GM21619 (cell line): ENCODE measurements at regions not wholly inside any gene's neighbourhood (a gene's known extent, or its start where the extent isn't known, plus 50 kb on each side); places are given as distances from the start of the nearest gene placed in this dataset.

Experiments
- ATAC-seq: cut with Tn5 transposase; IDR thresholded peaks from one replicate; pipeline ENCODE4 v1.9.1; 2021; ENCODE audit not compliant: unreplicated experiment

DNA sequence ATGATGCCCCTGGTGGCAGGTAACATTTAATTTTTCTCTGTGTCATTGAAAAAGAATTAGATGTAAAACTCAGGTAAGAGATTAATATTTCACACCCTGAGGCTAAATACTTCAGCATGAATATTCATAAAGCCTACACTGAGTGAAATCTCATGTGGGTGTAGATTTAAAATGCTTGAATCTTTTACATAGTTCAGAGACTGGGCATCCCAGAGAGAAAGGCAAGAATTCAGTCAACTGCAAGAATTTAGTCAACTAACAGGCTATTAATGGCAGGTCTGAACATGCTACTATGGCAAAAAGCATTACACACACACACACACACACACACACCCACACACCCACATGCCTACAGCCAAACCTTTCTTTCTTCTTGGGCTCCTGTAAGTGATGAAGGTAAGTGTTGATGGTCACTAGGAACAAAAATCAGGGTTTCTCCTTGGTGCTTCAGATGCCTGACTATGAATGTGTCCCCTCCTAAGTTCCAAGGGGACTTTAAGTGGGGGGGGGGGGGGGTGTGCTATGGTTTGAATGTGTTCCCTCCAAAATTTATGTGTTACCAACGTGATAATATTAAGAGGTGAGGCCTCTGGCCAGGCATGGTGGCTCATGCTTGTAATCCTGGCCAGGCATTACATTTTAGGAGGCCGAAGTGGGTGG lies 63.7 kb upstream of the PSMD7 start:
- no peak for ATAC-seq

DNA sequence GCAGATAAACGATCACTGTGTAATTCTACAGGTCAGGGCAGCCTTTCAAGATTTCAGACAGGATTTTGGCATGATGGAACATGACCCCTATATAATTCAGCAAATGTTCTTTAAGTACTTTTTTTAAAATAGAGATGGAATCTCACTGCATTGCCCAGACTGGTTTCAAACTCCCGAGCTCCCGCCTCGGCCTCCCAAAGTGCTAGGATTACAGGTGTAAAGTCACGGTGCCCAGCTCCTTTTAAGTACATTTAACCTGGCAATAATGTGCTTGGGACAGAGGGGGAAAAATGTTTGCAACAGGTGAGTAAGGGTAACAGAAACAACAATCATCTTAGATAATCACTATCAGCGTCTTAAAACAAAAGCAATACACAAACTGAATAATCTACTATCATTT lies 66.5 kb upstream of the PSMD7 start:
- ATAC-seq: no peak

DNA sequence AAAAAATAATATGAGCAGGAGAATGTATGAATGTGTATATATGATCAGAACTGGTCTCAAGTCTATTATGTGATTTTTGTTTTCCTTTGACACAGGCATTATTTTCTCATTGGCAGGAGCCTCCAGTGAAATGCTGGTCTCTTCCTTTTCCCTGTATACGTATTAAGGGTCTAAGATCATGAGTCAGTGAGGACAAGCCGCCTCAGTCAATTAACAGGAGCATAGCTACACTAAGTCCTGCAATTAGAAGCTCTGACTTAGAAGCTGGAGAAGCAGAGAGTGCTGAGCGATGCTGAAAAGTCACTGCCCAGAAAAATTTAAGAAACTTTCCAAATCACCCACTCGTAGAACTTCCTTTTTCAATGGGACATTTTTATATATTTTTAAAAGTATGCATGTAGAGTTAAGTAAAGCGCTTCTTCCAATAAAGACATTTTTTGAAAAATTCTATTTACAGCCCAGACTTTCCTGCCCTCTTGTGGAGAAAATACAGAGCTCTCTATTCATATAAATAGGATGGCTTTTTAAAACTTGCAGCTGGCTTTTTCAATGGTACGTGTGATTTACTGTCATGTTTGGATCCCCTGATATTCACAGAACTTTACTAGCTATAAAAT lies 70.2 kb upstream of the PSMD7 start:
- no peak for ATAC-seq

DNA sequence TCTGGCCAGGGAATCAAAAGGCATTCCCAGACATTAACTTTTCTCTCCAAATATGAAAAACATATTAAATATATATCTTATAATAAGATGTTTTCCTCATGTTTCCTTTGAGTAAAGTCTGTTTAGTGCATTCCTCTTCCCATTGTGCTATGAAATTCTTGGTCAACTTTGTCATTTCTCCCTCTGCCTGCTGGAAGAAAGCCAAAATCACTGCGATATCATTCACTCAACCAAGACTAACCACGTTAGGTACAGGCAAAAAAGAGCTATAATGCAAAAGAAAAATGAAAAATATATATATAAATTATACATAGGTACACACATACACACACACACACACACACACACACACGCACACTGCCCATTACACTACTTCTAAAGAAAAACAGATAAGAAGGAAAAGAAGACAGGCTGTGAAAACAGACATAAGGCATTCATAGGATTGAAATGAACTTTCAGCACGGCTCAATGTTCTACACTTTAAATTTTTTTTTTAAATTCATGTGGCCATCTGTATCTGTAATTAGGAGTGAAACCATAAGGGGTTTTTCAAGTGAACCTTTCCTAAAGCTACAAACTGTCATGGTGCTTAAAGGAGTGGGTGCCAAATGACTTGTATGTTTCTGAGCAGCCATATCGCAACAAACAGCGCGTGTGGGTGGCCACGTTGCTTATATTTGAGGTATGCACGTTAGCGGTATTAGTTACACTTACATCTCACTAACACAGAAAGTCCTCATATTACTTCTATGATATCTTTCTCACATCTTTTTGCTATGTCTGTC lies 71.6 kb upstream of the PSMD7 start:
- no peak for ATAC-seq

DNA sequence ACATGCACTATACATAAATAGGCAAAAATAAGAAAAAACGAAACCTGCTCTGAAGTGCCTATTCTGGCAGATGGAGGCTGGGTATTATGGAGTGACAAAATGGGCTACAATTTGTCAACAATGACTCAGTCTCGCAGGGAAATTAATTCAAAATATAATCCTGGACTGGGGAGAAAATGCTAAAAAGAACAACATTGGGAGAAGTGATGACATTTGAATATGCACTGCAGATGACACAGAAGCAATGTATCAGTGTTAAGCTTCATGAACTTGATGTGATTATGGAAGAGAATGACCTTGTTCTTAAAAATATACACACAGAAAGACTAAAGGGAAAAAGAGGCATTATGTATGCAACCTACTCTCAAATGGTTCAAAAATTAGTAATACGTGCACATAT lies 74.8 kb upstream of the PSMD7 start:
- ATAC-seq: no peak

DNA sequence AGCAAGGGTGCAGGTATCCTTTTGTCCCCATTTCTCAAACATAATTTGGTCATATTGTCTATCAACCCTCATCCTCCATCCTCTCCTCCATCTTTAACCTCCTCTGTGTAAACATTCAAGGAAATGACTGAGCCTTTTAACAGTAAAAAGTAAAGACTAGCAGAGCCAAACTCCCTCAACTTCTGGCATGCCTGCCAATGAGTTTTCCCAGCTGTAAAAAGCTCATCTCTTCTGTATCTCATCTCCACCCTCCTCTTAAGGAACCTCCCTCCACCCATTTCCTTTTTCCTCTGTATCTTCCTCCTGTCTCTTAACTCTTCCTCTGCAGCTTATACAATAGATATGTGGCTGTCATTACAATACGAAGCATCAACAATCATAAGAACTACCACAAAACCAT lies 76.9 kb upstream of the PSMD7 start:
- no peak for ATAC-seq

DNA sequence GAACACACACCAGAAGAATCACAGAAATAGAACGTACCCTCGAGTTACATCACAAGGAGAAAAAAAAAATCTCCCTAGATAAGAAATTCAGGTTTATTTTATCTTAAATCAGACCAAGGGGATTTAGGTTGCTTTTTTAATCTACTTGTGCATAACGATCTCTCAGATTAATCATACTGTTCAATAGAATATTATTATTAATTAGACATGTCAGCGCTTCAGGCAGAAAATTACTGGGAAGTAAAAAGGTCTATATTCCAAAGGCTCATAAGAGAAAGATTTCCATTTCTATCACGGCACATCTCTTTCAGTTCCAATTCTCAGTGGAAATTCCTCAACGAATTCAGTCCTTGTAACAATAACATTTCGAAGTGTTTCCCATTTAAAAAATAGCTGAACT lies 77.7 kb upstream of the PSMD7 start:
- no peak for ATAC-seq

DNA sequence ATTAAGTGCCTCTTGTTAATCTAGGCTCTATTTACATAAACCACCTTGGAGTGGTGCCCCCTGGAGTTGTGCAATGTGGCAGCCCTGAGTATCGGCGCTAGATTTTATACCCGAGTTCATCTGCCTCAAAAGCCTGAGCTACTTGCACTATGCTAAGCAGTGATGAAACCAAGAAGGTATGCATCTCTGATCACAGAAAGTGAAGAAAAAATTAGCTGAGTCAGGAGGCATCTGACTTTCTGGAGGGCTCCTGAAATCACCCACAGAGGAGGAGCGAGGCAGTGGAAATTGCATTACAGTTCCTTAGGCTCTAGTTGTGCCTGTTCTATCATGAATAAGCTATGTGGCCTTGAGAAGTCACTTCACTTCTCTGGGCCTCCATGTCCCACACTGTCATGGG lies 80.3 kb upstream of the PSMD7 start:
- ATAC-seq: no peak

DNA sequence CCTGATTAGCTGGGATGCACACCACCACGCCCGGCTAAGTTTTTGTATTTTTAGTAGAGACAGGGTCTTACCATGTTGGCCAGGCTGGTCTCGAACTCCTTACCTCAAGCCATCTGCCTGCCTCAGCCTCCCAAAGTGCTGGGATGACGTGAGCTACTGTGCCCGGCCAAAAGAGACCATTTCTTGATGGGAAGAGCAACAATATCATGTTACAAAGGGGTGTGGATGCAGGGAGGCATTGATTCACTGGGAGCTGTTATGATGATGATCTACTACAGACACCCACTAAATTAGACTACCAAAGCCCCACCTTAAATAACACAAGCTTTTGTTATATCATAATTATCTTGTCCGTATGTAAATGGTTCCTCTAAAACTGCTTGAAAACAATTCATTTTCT lies 81.4 kb upstream of the PSMD7 start:
- no peak for ATAC-seq

DNA sequence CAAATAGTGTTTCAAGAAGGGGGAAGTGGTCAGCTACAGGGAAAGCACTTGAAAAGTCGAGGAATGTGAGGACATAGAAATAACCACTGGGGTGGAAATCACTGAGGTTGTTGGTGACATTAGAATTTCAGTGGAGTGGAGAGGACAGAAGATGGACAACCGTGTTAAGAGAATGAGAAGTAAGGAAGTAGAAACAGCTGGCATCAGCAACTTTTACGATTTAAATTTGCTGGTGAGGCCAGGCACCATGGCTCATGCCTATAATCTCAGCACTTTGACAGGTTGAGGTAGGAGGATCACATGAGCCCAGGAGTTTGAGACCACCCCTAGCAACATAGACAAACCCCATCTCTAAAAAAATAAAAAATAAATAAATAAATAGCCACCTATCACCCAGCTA lies 83.2 kb upstream of the PSMD7 start:
- ATAC-seq: no peak

DNA sequence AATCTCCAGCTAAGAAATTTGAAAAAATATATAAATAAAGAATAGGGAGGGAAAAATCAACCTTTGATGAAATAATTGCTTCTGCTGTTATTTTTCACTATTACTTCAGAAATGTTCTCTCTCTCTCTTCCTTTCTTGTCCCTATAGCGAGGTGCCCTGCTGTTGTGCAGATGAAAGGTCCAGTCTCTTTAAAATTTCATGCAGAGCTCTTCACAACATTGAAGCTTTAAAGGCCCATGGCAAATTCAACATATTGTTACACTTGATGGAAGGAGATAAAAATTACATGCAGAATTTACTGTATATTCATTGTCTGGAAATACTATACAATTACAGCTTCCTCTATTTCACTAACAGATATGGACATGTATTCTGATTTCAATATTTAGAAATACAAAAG lies 86.4 kb upstream of the PSMD7 start:
- ATAC-seq: no peak

DNA sequence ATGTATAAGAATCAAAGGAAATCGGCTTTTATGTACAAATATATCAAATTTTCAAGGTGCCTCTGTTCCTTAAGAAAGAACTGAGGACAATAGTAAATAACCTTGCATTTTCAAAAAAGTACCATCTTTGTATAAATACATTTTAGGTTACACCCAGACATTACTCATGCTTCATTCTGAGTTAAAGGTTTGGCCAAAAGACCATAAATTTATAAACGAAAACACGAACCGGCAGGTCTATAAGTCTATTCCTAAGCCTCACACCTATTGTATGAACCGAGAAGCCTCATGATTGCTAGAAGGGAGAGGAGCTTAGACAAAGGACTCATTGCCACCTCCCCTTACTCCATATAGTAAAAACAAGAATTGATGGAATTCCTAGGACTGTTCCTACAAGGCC lies 94.6 kb upstream of the PSMD7 start:
- no peak for ATAC-seq

DNA sequence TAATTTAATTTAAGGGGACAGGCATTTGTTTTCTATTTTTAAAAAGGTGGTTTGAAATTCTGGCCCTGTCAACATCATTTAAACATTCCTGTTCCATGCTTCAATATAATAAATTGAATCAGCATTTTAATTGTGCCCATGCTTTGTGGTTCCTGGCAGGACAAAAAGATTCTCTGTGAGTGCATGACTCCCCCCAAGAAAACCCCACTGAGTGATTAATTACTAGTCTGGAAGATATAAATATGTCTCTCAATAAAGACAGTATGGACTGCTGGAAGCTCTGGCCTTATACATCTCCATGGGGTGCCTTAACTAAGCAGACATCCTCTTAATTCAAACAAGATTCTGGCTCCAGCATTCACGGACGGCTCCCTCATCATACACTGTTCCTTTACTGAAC lies 95.0 kb upstream of the PSMD7 start:
- no peak for ATAC-seq

DNA sequence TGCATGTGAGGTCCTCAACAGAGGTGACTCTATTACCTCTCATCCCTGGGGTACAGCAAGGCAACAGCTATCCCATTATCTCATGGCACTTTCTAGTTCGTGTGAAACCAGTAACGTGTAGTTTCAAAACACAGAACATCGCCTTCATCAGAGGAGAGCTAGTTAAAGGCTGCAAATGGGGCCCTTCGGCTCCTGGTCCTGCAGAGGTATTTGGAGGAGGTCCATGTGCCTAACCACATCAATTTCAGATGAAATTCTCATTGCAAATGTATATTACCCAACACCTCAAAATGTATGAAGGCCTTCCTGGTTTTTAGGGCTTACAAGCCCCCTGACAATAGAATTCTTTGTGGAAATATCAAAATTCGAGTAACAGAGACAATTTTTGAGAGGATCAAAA lies 95.7 kb upstream of the PSMD7 start:
- no peak for ATAC-seq

DNA sequence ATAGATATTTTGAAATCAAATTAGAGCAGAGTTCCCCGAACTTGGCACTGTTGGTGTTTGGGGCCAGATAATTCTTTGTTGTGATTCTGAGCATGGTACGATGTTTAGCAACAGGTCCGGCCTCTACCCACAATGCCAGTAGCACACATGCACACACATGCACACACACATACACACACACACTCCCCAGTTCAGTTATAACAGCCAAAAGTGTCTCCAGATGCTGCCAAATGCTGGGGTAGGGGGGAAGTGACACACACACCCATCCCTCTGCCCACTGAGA lies 96.8 kb upstream of the PSMD7 start:
- no peak for ATAC-seq

DNA sequence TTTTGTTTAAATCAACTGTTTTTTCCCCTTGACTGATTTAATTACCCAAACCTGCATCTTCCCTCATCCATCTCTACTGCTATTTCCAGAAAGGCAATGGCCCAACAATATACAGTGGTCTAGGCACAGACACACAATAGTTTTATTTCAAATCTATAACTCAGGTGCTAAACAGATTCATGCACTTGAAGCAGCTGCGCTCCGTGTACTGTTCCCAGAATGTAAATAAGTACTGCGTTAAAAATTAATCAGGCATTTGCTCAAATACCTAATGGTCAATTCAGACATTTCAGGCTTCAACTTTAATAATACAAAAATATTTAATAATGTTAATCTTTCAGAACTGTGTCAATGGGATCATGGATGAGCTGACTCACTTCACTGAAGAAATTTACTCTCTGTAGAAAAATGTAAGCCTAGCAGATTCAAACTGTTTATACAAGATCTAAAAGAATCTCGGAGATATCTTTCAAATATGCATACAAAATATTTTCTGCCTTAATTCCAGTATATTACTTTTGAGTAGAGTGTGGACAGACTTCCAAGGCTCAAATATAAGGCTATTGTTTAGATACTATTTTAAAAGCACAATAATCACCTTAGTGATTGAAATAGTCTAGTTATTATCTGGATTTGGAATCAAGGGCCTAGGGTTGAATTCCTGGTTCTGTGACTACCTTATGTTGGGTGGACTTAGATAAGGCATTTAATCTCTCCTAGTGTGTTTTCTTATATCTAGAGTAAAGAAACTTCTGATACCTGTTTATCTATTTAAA lies 97.4 kb upstream of the PSMD7 start:
- no peak for ATAC-seq

DNA sequence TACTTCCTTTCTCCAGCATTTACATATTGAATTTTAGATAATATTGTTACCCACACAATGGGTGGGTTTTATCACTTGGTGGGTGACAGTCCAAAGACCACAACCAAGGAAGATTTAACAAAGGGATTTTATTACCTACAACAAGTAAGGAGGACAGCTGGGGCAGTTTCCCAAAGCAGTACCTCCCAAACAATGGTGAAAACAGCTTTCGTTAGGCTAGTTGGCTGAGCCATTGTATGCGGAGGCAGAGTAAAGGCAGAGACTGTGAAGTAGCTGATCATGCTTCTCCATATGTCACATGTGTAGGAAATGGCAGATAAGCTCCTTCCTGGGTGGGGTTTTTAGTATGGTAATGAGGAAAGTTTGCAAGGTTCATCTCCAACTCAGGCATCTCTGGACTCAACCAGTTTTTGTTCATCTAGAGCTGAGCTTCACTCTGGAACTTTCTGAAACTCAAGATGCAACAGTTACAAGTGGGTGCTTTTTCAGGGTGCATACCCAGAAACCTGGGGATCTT lies 104.3 kb upstream of the PSMD7 start:
- ATAC-seq: no peak

DNA sequence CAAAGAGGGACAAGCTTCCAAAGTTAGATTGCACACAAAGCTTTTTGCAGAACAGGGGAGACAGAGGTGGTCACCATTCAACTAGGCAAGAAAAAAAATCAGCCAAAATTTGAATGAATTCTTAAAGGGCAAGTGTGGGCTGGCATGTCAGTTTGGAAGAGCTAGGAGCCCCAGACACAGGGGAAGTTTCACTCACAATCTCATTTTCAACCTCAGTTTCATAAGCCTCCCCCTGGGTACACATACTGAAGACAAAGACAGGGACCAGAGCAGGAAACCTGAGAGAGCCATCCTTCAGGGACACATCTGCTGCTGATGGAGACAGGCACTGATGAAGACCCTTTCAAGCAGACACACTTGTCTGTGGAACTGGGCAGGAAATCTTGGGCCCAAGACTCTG lies 106.3 kb upstream of the PSMD7 start:
- ATAC-seq: no peak

DNA sequence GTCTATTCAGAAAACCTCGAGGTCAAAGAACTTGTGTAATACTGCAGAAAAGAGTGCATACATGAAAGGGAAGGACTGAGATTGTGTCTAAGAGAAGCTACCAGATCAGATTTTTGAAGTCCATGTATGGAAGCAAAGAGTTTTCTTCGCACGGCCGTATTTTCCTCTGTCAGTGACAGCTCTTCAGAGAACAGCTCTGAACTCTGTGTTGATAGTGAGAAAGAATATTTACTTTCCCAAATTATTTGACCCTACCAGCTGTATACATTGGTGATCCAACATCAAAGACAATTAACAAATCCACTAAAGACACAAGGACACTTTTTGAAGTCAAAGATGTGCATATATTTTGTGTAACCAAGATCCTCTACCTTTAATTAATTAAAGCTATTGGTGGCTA lies 107.8 kb upstream of the PSMD7 start:
- ATAC-seq: no peak

DNA sequence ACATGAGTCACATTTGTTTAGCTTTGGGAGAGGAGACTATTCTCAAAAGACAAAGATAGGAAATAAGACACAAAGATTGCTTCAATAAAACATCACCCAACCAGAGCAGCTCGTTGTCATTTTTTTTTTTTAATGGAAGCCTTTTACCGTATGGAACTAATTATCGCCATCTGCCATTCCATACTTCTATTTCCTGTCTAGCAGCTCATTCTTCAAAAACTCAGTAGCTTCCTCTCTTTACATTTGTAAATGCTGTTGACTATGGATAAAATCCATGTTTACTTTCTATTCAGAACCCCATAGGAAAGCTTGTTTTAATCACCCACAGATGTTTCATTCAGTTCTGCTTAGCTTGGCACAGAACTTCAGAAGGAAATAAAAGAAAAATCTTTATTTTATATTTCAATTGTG lies 110.0 kb upstream of the PSMD7 start:
- no peak for ATAC-seq

DNA sequence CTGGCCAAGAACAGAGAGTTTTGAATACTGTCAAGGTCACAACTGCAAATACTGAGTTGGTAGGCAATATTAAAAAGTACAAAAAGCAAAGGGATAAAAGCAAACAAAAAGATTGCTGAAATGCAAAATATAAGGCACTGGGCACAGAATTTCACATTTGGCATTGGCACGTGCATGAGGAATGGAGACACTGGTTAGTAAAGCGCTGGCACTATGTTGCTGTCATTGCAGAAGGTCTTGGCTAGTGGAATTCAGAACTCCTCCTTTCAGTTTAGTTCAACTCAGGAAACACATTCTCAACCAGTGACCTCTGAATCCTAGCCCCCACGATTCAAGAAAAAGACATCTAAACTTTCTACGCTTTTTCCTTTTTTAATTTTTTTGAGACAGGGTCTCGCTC lies 111.8 kb upstream of the PSMD7 start:
- ATAC-seq: no peak
